ENCODE measurements at regions not wholly inside any gene's neighbourhood (a gene's known extent, or its start where the extent isn't known, plus 50 kb on each side); places are given as distances from the start of the nearest gene placed in this dataset.

- no peak for DNase-seq
These were observed 151.5 kb downstream of the C9orf50 start for GRCh38 chr9:129469188-129469987.

GRCh38 chr9:129467739-129468666, 152.9 kb downstream of the C9orf50 start:
- no peak for DNase-seq

GRCh38 chr9:129467004-129467588, 153.8 kb downstream of the C9orf50 start:
- DNase-seq = no peak

GRCh38 chr9:129465834-129466535, 154.9 kb downstream of the C9orf50 start:
- no peak for DNase-seq

DNA sequence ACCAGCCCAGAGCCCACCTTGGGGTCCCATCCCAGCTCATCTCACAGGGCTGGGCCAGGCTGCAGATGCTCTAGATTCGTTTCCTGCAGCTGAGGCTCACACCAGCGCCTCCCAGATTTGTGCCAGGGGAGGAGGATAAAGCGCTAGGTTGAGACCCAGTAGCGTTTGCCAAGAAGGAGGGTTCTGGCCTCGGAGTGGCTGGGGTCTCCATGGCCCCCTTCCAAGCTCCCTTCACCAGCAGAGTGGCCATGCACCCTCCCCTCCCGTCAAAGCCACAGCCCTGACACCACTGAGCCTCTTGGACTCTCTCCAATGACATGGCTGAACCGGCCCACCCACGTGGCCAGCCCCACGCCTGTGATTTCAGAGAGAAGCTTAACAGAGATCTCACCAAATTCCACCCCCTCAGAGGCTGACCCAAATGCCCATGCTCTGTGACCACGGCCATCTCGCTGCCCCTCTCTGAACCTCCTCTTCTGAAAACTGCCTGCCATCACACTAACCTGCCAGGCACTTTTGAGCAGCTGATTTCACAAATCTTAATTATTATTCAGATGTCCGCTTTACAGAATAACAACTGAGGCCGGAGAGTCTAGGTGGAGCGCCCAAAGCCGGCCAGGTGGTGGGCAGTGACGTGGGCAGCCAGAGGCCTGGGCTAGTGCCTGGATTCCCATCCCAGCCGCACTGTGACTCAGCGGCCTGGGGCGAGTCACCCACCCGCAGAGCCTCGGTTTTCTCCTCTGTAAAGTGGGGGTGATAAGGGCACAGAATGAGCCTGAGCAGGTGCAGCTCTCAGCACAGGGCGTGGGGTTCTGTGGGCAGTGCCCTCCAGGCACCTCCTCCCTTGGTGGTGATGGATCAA, 155.7 kb downstream of the C9orf50 start:
- no peak for DNase-seq

GRCh38 chr9:129463994-129464393, 156.9 kb downstream of the C9orf50 start:
- no peak for DNase-seq

GRCh38 chr9:129463477-129463876, 157.4 kb downstream of the C9orf50 start:
- no peak for DNase-seq

GRCh38 chr9:129462360-129462759, 158.5 kb downstream of the C9orf50 start:
- no peak for DNase-seq

DNA sequence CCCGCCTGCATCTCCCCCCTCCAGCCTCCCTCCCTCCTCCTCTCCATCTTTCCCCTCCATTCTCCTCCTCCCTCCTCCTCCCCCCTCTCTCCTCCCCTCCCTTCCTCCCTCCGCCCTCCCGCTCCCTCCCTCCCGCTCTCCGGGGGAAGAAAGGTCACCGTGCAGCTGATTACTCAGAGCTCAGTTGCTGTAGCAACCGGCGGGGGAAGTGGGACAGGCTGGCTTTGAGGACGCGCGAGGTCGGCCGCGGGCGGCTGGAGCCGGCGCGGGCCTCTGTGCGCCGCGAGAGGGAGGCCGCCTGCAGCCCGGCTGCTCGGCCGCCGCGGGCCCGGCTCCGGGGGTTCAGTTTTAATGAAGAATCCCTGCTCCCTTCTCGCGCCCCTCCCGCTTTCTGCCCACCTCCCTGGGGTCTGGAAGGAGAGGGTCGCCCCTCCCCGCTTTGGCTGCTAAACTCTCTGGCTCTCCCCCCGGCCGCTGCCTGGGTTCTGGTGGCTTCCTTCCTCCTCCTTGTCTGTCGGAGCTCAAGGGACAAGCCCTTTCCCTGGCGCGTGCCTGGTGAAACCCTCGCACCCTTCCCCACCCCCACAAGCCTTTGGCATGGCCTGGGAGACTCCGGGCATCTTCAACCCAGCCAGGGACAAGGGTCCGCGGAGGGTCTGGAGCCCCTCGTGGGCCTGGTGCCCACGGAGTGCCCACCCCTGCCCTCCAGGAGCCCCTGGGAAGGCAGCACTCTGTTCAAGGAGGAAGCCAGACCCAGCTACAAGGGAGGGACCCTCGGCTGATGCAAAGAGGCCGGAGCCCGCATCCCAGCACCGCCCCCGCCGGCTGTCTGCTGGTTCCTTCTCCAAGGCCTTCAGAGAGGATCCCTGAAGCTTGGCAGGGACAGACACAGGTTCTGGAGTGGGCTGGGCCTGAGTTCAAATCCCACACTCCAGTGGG, 160.3 kb downstream of the C9orf50 start:
- DNase-seq = peak; percentile 94

GRCh38 chr9:129459547-129460322, 161.2 kb downstream of the C9orf50 start:
- DNase-seq = no peak

DNA sequence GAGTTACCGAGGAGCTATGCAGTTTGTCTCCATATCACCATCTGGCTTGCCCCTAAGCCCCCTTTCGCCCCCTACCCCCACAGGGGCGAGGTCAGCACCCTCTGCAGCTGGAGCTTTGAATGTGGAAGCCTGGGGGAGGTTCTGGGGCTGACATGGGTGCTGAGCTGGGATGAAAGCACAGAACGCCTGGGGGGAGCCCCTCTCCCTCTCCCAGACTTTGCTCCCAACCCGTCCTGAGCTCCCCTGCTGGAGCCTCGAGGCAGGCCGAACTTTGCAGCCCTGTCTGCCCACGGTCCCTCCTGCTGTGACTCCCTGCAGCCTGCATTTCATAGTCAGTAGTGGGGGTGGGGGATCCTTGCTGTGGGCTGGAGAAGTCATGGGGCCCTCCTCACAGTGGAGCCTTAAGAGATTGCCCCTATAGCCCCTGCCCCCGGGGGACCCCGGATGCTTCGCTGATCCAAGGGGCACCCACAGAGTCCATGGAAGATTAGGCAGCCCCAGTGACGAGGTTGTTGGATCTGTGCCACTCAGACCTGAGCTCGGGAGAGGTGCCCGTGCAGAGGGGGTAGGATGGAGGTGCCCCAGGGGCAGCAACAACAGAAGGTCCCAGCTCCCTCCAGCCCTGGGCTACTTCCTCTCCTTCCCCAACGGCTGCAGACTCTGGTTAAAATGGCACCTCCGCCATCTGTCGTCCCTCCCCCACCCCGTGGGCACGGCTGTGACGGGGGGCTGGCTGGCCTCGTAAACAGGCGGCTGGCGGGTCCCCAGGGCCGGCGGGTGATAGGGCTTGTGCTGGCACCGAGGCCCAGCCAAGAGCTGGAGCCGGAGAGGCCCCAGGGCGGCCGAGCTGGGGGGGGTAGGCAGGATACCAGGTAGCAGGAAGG, 162.0 kb downstream of the C9orf50 start:
- DNase-seq = peak; percentile 60

- DNase-seq = peak; percentile 75
These were observed 162.7 kb downstream of the C9orf50 start for GRCh38 chr9:129458155-129458661.

DNA sequence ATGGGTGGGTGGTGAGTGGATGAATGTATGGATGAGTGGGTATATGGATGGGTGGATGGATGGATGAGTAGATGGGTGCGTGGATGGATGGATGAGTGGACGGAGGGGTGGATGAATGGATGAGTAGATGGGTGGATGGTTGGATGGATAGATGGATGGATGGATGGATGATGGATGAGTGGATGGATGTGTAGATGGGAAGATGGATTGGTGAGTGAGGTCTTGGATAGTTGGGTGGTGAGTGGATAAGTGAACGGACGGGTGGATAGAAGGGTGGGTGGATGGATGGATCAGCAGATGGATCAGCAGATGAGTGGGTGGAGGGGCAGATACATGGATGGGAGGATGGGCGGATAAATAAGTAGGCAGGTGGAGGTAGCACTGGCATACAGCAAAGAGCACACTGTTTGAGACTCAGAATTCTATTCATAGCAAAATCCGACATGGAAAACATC, 163.5 kb downstream of the C9orf50 start:
- DNase-seq = no peak

- no peak for DNase-seq
These were observed 164.2 kb downstream of the C9orf50 start for GRCh38 chr9:129456549-129457324.

- DNase-seq = no peak
These were observed 165.5 kb downstream of the C9orf50 start for GRCh38 chr9:129455151-129455995.

- peak; percentile 26 for DNase-seq
These were observed 166.3 kb downstream of the C9orf50 start for GRCh38 chr9:129454467-129455067.

Measured in CD4-positive, alpha-beta T cell treated with Interleukin-15 for 1 hour (primary cell).